Activated naive CD4-positive, alpha-beta T cell treated with anti-CD3 and anti-CD28 coated beads, Interleukin-2, amount 50 U/mL, for 72 hours (primary cell): ENCODE measurements at regions not wholly inside any gene's neighbourhood (a gene's known extent, or its start where the extent isn't known, plus 50 kb on each side); places are given as distances from the start of the nearest gene placed in this dataset.
"Not testable (repeated sequence)": the region's sequence is repeated elsewhere in the genome, so short reads cannot be mapped to it uniquely, and the experiment has no call there.

Experiments used
- ATAC-seq, 2 donors: fragments of 150-1000 bp; cut with Tn5 transposase; 2 replicates each; pipeline ENCODE4 v1.10.0; 2021; ENCODE audit warnings: mild to moderate bottlenecking in 2 of 2, moderate library complexity in 2 of 2
- DNase-seq, 2 donors: peaks; one replicate each; pipeline ENCODE4 v3.0.0; 2021 to 2022; ENCODE audit warnings: low spot score in 2 of 2
- H3K27ac Mint-ChIP-seq, 2 donors: one replicate each; pipeline ENCODE4 v1.8.0; 2022; ENCODE audit warnings: mild to moderate bottlenecking in 2 of 2, mixed read lengths in 2 of 2
- H3K36me3 Mint-ChIP-seq, 2 donors: one replicate each; pipeline ENCODE4 v1.8.0; 2022; ENCODE audit warnings: mixed read lengths in 2 of 2
- H3K9me3 Mint-ChIP-seq, 2 donors: one replicate each; pipeline ENCODE4 v1.8.0; 2022; ENCODE audit warnings: mixed read lengths in 2 of 2

- H3K27ac Mint-ChIP-seq, ATAC-seq, H3K9me3 Mint-ChIP-seq, H3K36me3 Mint-ChIP-seq, DNase-seq: not testable (repeated sequence)
Measured at GRCh38 chr16:31975826-31976419, 102.3 kb downstream of the ZNF267 start.

DNA sequence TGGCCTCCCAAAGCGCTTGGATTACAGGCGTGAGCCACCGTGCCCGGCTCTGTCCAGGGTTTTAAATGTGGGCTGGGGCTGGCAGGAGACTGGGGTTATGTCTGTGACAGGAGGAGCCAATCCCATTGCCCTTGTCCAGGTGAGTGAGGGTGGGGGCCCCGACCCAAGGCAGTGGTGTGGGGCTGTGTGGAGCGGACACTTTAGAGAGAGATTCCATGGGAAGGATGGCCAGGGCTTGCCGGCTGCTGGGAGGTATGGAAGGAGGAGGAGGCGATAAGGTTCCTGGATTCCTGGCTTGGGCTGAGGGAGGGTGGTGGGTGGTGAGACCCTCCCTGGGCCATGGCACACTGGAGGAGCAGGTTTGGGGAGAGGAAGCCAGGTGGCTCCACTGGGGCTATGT lies 104.9 kb downstream of the ZNF267 start:
- H3K27ac Mint-ChIP-seq: peak overlapping the region in 1 of 2 donors; percentile 89

DNA sequence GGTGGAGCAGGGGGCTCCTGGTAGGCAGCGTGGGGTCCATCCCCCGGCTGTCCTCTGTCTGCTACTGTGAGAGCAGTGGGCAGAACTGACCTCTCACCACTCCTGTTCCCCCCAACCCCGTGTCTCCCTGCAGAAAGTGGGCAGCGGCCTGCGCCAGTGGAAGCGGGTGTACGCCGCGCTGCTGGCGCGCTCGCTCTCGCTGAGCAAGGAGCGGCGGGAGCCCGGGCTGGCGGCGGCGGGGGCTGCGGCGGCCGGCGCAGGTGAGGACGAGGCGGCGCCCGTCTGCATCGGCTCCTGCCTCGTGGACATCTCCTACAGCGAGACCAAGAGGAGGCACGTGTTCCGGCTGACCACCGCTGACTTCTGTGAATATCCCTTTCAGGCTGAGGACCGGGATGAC lies 108.1 kb downstream of the ZNF267 start:
- ATAC-seq, DNase-seq, H3K27ac Mint-ChIP-seq, H3K36me3 Mint-ChIP-seq, H3K9me3 Mint-ChIP-seq: not testable (repeated sequence)

More for the DNA sequence above, 104.9 kb downstream of the ZNF267 start:
- not testable (repeated sequence) for DNase-seq, ATAC-seq, H3K36me3 Mint-ChIP-seq, H3K9me3 Mint-ChIP-seq

DNA sequence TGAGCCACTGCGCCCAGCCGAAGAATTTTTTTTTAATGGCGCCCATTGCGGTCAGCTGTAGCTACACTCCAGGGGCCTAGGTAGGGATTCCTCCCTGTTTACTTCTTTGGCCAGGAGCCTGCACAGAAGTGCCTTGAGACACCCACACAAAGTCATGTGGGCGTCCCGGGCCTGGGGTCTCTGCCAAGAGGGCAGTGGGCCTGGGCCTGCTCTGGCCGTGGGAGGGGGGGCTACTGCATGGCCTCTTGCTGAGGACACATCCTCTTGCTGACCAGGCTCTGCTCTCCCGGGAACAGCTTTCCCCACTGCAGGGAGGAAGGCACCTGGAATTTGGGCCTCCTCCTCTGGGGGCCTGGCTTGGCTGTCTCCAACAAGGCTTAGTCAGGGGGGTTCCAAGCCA lies 109.4 kb downstream of the ZNF267 start:
- H3K27ac Mint-ChIP-seq, ATAC-seq, H3K36me3 Mint-ChIP-seq, H3K9me3 Mint-ChIP-seq, DNase-seq: not testable (repeated sequence)

DNA sequence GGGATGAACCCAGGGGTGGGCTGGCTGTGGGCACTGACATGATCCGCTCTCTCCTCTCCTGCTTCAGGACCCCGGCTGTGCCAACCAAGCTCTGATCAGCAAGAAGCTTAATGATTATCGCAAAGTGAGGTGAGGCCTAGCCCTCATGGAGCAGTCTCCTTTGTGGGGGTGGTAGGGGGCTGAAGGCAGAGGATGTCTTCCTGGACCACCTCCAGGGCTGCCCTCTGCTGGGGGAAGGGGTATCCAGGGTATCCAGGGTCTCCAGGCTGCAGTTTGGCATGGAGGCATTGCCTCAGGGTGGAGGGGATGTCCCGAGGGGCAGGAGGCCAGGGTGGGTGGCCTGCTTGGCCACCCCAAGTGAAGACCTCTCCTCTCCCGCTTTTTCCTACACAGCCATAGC lies 110.1 kb downstream of the ZNF267 start:
- H3K9me3 Mint-ChIP-seq, DNase-seq, H3K27ac Mint-ChIP-seq, ATAC-seq, H3K36me3 Mint-ChIP-seq: not testable (repeated sequence)

DNA sequence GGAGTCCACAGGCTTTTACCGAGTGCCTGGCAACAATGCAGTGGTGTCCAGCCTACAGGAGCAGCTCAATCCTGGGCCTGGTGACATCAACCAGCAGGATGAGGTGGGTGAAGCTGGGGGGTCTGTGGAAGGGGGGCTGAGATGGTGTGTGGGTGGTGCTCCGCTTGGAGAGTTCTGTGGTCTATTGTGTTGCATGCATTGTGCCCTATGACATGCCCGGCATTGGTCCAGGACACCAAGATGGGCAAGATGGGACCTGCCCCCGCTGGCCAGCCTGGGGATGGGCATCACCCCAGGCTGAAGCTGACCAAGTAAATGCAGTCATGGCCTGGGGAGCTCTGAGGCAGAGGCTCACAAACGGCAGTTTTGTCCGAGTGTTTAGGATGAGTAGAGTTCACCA lies 113.3 kb downstream of the ZNF267 start:
- ATAC-seq, H3K27ac Mint-ChIP-seq: not testable (repeated sequence)

GRCh38 chr16:31988595-31989581 lies 115.3 kb downstream of the ZNF267 start:
- ATAC-seq (peak; percentile 73 to 82), DNase-seq (peak in 1 of 2 donors; percentile 25)
- not testable (repeated sequence) for H3K9me3 Mint-ChIP-seq, H3K27ac Mint-ChIP-seq, H3K36me3 Mint-ChIP-seq

More for the DNA sequence above, 113.3 kb downstream of the ZNF267 start:
- H3K36me3 Mint-ChIP-seq, H3K9me3 Mint-ChIP-seq, DNase-seq: not testable (repeated sequence)

- not testable (repeated sequence) for H3K9me3 Mint-ChIP-seq, H3K27ac Mint-ChIP-seq, H3K36me3 Mint-ChIP-seq, ATAC-seq, DNase-seq
Measured at GRCh38 chr16:31990261-31990660, 116.7 kb downstream of the ZNF267 start.

DNA sequence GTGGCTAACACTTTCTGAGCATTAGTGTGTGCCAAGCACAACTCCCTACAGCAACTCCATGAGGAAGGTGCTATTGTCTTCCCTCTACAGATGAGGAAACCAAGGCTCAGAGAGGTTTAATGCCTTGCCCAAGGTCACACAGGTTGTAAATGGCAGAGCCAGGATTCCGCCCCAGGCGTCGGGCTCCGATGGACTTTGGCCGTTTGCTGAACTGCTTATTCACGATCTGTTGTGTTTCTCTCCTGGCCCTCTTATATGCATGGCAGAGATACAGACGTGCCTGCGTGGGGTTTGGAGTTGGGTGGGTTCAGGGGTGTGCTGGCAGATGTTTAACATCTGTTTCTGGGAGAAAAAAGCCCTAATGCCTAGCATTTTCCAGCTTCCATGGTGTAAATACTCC lies 117.4 kb downstream of the ZNF267 start:
- ATAC-seq, H3K36me3 Mint-ChIP-seq: not testable (repeated sequence)

DNA sequence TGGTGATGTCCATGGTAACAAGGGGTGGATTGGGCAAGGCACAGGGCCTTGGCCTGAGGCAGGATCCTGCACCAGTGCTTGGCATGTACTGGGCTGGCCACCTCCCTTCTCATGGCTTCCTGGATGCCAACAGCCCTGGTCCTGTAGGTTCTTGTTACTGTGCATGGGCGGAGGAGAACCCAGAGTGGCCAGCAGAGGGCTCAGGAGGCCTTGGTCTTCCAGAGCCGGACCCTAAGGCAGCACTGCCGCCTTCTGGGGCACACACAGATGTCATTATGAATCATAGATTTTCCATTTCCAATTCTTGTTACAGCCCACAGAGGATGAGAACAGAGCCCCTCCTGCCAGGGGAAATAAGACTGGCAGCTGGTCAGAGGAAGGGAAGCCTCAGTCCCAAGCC lies 122.7 kb downstream of the ZNF267 start:
- H3K27ac Mint-ChIP-seq, DNase-seq, H3K9me3 Mint-ChIP-seq, H3K36me3 Mint-ChIP-seq: not testable (repeated sequence)
- ATAC-seq: peak in 1 of 2 donors; percentile 47

More for the DNA sequence above, 117.4 kb downstream of the ZNF267 start:
- not testable (repeated sequence) for DNase-seq, H3K27ac Mint-ChIP-seq, H3K9me3 Mint-ChIP-seq

GRCh38 chr16:32002496-32002895 lies 128.9 kb downstream of the ZNF267 start:
- not testable (repeated sequence) for ATAC-seq

GRCh38 chr16:32003819-32004218 lies 130.2 kb downstream of the ZNF267 start:
- not testable (repeated sequence) for H3K27ac Mint-ChIP-seq, ATAC-seq, H3K36me3 Mint-ChIP-seq, DNase-seq
- H3K9me3 Mint-ChIP-seq: peaks cover 0 to 10% of the 10 kb centered on the region in 2 donors

More at GRCh38 chr16:32002496-32002895, 128.9 kb downstream of the ZNF267 start:
- peaks cover 0 to 10% of the 10 kb centered on the region in 2 donors for H3K9me3 Mint-ChIP-seq
- not testable (repeated sequence) for DNase-seq, H3K36me3 Mint-ChIP-seq, H3K27ac Mint-ChIP-seq

DNA sequence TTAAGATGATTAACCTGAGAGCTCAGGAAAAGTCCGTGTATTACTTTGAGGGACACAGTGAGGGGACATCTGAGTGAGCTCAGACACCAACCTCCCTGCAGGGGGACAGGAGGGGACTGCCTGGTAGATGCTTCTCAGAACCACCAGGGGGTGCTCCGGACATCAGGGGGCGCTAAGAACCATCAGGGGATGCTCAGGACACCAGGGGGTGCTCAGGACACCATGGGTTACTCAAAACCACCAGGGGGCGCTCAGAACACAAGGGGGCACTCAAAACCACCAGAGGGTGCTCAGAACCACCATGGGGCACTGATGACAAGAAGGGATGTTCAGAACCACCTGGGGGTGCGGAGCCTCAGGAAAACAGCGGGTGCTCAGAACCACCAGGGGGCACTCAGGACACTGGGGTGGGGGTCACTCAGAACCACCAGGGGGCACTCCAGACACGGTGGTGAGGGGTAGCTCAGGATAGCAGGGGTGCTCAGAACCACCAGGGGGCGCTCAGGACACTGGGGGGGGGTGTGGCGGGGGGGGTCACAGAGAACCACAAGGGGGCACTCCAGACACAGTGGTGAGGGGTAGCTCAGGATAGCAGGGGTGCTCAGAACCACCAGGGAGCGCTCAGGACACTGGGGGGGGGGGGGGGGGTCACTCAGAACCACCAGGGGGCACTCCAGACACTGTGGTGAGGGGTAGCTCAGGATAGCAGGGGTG lies 165.3 kb downstream of the ZNF267 start:
- not testable (repeated sequence) for H3K36me3 Mint-ChIP-seq, H3K27ac Mint-ChIP-seq, H3K9me3 Mint-ChIP-seq, DNase-seq
- peak in 1 of 2 donors; percentile 51 for ATAC-seq

- H3K27ac Mint-ChIP-seq, DNase-seq, H3K9me3 Mint-ChIP-seq, H3K36me3 Mint-ChIP-seq: not testable (repeated sequence)
- ATAC-seq: peak in 1 of 2 donors; percentile 49
Measured at GRCh38 chr16:32039919-32040318, 166.3 kb downstream of the ZNF267 start.

- H3K27ac Mint-ChIP-seq, ATAC-seq, H3K9me3 Mint-ChIP-seq, H3K36me3 Mint-ChIP-seq: not testable (repeated sequence)
- DNase-seq: peak in 1 of 2 donors; percentile 2
Measured at GRCh38 chr16:32066016-32066651, 187.0 kb upstream of the TP53TG3D start.

DNA sequence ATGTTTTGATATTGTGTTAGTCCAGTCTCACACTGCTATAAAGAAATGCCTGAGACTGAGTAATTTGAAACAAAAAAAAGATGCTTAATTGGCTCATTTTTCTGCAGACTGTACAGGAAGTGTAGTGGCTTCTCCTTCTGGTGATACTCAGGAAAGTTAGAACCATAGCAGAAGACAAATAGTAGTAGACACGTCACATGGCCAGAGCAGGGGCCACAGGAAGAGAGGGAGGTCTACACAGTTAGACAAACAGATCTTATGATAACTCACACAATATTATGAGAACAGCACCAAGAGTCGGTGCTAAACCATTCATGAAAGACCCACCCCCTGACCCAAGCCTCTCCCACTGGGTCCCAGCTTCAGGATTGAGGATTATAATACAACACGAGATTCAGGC lies 181.5 kb upstream of the TP53TG3D start:
- not testable (repeated sequence) for H3K27ac Mint-ChIP-seq, DNase-seq, H3K9me3 Mint-ChIP-seq, H3K36me3 Mint-ChIP-seq
- peak; percentile 47 to 66 for ATAC-seq
